ENCODE measurements at regions not wholly inside any gene's neighbourhood (a gene's known extent, or its start where the extent isn't known, plus 50 kb on each side); places are given as distances from the start of the nearest gene placed in this dataset.

GRCh38 chr2:67948506-67948905, 114.3 kb downstream of the C1D start (continued):
- TF ChIP-seq ZNF462 (CRISPR knock-in tag; IDR thresholded peaks at IDR 0.05) (no peak), STAT1 (IDR thresholded peaks at IDR 0.05; ENCODE audit: unreplicated experiment) (no peak)

GRCh38 chr2:67950018-67950417, 112.8 kb downstream of the C1D start:
- Histone ChIP-seq H3K4me1 (ENCODE audit: insufficient read depth) (no peaks in the 10 kb centered on the region), H4K20me1 (replicated peaks; ENCODE audit: insufficient read depth) (no peaks in the 10 kb centered on the region), H3K4me3 (no peak overlapping the region), H3K27ac (ENCODE audit: low read depth) (no peak overlapping the region), H2AFZ (peak overlapping the region; percentile 29; the same call in 1 of the 2 replicates), H3K9me2 (ENCODE audit: insufficient read depth) (no peaks in the 10 kb centered on the region), H3K4me2 (no peak overlapping the region), H3F3A (replicated peaks; ENCODE audit: low read depth) (no peaks in the 10 kb centered on the region), H3K79me2 (replicated peaks; ENCODE audit: insufficient read depth) (no peaks in the 10 kb centered on the region), H3K36me3 (ENCODE audit: insufficient read depth) (no peaks in the 10 kb centered on the region), H3K27me3 (ENCODE audit: insufficient read depth) (no peaks in the 10 kb centered on the region)
- no peak for ATAC-seq
- no peak for DNase-seq (ENCODE audit: low spot score)
- H3K36me3 Mint-ChIP-seq (ENCODE audit: low read depth) = no peaks in the 10 kb centered on the region
- H3K27me3 Mint-ChIP-seq (ENCODE audit: insufficient read depth, low read depth, poor library complexity) = peaks cover 2% of the 10 kb centered on the region
- peaks cover 10% of the 10 kb centered on the region for H3K4me1 Mint-ChIP-seq
- H3K27ac Mint-ChIP-seq = no peak overlapping the region
- H3K9me3 Mint-ChIP-seq = no peaks in the 10 kb centered on the region
- no peak overlapping the region for H3K4me3 Mint-ChIP-seq
- TF ChIP-seq STAT1 (IDR thresholded peaks at IDR 0.05; ENCODE audit: unreplicated experiment) (no peak), ZNF114 (CRISPR knock-in tag; IDR thresholded peaks at IDR 0.05) (no peak), CTCF (conservative IDR thresholded peaks at IDR 0.05; ENCODE audit: low read depth in 2 of 2) (no peak), ZNF331 (CRISPR knock-in tag; IDR thresholded peaks at IDR 0.05; ENCODE audit: low read depth) (no peak), EZH2phosphoT487 (IDR thresholded peaks at IDR 0.05; ENCODE audit: unreplicated experiment) (no peak), EZH2 (IDR thresholded peaks at IDR 0.05; ENCODE audit: low read depth, unreplicated experiment) (no peak), CREB1 (CRISPR knock-in tag; IDR thresholded peaks at IDR 0.05; ENCODE audit: low read depth) (no peak), NANOG (IDR thresholded peaks at IDR 0.05; ENCODE audit: borderline replicate concordance) (no peak), POLR2AphosphoS5 (IDR thresholded peaks at IDR 0.05; ENCODE audit: low read depth) (no peak), ETS1 (IDR thresholded peaks at IDR 0.05) (no peak)
